ENCODE measurements at regions not wholly inside any gene's neighbourhood (a gene's known extent, or its start where the extent isn't known, plus 50 kb on each side); places are given as distances from the start of the nearest gene placed in this dataset.

DNA sequence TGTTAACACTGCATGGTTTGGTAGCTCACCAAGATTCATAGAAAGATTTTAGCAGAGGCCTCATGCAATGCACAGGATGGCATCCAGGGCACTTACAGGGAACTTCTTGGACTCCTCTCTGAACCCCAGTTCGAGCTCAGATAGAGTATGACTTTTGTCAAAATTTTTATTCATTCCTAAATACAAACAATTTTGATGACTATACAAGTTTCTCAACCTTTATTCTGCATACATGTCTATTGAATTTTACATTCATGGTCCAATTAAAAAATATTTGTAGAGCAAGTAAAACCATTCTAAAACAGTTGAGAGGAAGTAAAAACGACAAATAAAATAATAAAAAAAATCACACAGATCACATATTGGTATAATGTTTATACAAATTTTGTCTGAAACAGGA lies 219.0 kb upstream of the MAN1A1 start:
- no peak for TF ChIP-seq POLR2AphosphoS5 (IDR thresholded peaks at IDR 0.05)
- TF ChIP-seq, protein P1, sequence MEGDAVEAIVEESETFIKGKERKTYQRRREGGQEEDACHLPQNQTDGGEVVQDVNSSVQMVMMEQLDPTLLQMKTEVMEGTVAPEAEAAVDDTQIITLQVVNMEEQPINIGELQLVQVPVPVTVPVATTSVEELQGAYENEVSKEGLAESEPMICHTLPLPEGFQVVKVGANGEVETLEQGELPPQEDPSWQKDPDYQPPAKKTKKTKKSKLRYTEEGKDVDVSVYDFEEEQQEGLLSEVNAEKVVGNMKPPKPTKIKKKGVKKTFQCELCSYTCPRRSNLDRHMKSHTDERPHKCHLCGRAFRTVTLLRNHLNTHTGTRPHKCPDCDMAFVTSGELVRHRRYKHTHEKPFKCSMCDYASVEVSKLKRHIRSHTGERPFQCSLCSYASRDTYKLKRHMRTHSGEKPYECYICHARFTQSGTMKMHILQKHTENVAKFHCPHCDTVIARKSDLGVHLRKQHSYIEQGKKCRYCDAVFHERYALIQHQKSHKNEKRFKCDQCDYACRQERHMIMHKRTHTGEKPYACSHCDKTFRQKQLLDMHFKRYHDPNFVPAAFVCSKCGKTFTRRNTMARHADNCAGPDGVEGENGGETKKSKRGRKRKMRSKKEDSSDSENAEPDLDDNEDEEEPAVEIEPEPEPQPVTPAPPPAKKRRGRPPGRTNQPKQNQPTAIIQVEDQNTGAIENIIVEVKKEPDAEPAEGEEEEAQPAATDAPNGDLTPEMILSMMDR (IDR thresholded peaks at IDR 0.05 in 8 of 11, conservative IDR thresholded peaks at IDR 0.05 in 3 of 11), result no peak
- no peak for TF ChIP-seq POLR2A (IDR thresholded peaks at IDR 0.05)

Measured in spleen (tissue), 7 donors.